ENCODE measurements at regions not wholly inside any gene's neighbourhood (a gene's known extent, or its start where the extent isn't known, plus 50 kb on each side); places are given as distances from the start of the nearest gene placed in this dataset.

GRCh38 chr4:176894498-176894897, 101.8 kb upstream of the VEGFC start:
- in situ Hi-C loops (cut with MboI; ENCODE audit: low sequenced_read_pairs, unreplicated experiment): no loop called here
- no peak for TF ChIP-seq CTCF (IDR thresholded peaks at IDR 0.05; ENCODE audit: borderline replicate concordance, control extremely low read depth, extremely low read depth, insufficient read depth, missing control alignments)

GRCh38 chr4:176896211-176896610, 103.5 kb upstream of the VEGFC start:
- no peak for DNase-seq (ENCODE audit: low spot score)
- in situ Hi-C loops (cut with MboI; ENCODE audit: low sequenced_read_pairs, unreplicated experiment): no loop called here
- TF ChIP-seq CTCF (IDR thresholded peaks at IDR 0.05; ENCODE audit: borderline replicate concordance, control extremely low read depth, extremely low read depth, insufficient read depth, missing control alignments): no peak

More at GRCh38 chr4:176894498-176894897, 101.8 kb upstream of the VEGFC start:
- no peak for DNase-seq (ENCODE audit: low spot score)

- in situ Hi-C loops (cut with MboI; ENCODE audit: low sequenced_read_pairs, unreplicated experiment): no loop called here
- no peak for TF ChIP-seq CTCF (IDR thresholded peaks at IDR 0.05; ENCODE audit: borderline replicate concordance, control extremely low read depth, extremely low read depth, insufficient read depth, missing control alignments)
- no peak for DNase-seq (ENCODE audit: low spot score)
Observed at GRCh38 chr4:176897226-176897625, 104.5 kb upstream of the VEGFC start.

GRCh38 chr4:176898791-176899190, 106.1 kb upstream of the VEGFC start:
- TF ChIP-seq CTCF (IDR thresholded peaks at IDR 0.05; ENCODE audit: borderline replicate concordance, control extremely low read depth, extremely low read depth, insufficient read depth, missing control alignments): no peak
- in situ Hi-C loops (cut with MboI; ENCODE audit: low sequenced_read_pairs, unreplicated experiment): no loop called here
- DNase-seq (ENCODE audit: low spot score): no peak

- DNase-seq (ENCODE audit: low spot score): peak; percentile 48
- no peak for TF ChIP-seq CTCF (IDR thresholded peaks at IDR 0.05; ENCODE audit: borderline replicate concordance, control extremely low read depth, extremely low read depth, insufficient read depth, missing control alignments)
- in situ Hi-C loops (cut with MboI; ENCODE audit: low sequenced_read_pairs, unreplicated experiment): no loop called here
Observed at GRCh38 chr4:176902710-176903323, 110.1 kb upstream of the VEGFC start.

- no peak for TF ChIP-seq CTCF (IDR thresholded peaks at IDR 0.05; ENCODE audit: borderline replicate concordance, control extremely low read depth, extremely low read depth, insufficient read depth, missing control alignments)
- in situ Hi-C loops (cut with MboI; ENCODE audit: low sequenced_read_pairs, unreplicated experiment): no loop called here
- DNase-seq (ENCODE audit: low spot score): no peak
Observed at GRCh38 chr4:176906709-176907108, 114.0 kb upstream of the VEGFC start.
